HL-60 (cell line): ENCODE measurements at regions not wholly inside any gene's neighbourhood (a gene's known extent, or its start where the extent isn't known, plus 50 kb on each side); places are given as distances from the start of the nearest gene placed in this dataset.

Experiments used
- CTCF ChIP-seq: IDR thresholded peaks from one replicate; pipeline ENCODE4 v1.5.1; 2011; ENCODE audit warnings: low read length, control low read depth, inconsistent platforms; ENCODE audit not compliant: insufficient read depth
- POLR2AphosphoS5 ChIP-seq: IDR thresholded peaks from 2 replicates; pipeline ENCODE4 v1.6.1; 2012; ENCODE audit warnings: low read depth
- REST ChIP-seq: IDR thresholded peaks from 2 replicates; pipeline ENCODE4 v1.6.1; 2012; ENCODE audit warnings: low read depth; ENCODE audit not compliant: insufficient replicate concordance

- TF ChIP-seq POLR2AphosphoS5, result no peak
- no peak for TF ChIP-seq CTCF
- TF ChIP-seq REST, result no peak
These were observed 145.1 kb upstream of the MKLN1 start for GRCh38 chr7:131182446-131183058.
